Stomach smooth muscle (tissue), 2 donors: ENCODE measurements at regions not wholly inside any gene's neighbourhood (a gene's known extent, or its start where the extent isn't known, plus 50 kb on each side); places are given as distances from the start of the nearest gene placed in this dataset.
"Not testable (repeated sequence)": the region's sequence is repeated elsewhere in the genome, so short reads cannot be mapped to it uniquely, and the experiment has no call there.

Experiments used
- H3K27ac ChIP-seq: one replicate; pipeline ENCODE4 v1.7.0; 2013; ENCODE audit warnings: mild to moderate bottlenecking, low read length, inconsistent platforms
- H3K27me3 ChIP-seq, 2 donors: one replicate each; pipeline ENCODE4 v1.7.0; 2013; ENCODE audit warnings: low read length in 2 of 2; ENCODE audit not compliant: insufficient read depth in 2 of 2, control insufficient read depth in 1 of 2
- H3K36me3 ChIP-seq, 2 donors: one replicate each; pipeline ENCODE4 v1.7.0; 2013; ENCODE audit warnings: low read length in 2 of 2; ENCODE audit not compliant: control insufficient read depth in 2 of 2, insufficient read depth in 2 of 2
- H3K4me1 ChIP-seq: one replicate; pipeline ENCODE4 v1.7.0; 2013; ENCODE audit warnings: low read length; ENCODE audit not compliant: control insufficient read depth, insufficient read depth
- H3K4me3 ChIP-seq, 2 donors: one replicate each; pipeline ENCODE4 v1.7.0; 2013; ENCODE audit warnings: low read length in 2 of 2
- H3K9ac ChIP-seq, 2 donors: one replicate each; pipeline ENCODE4 v1.7.0; 2013; ENCODE audit warnings: low read length in 2 of 2, mild to moderate bottlenecking in 1 of 2
- H3K9me3 ChIP-seq, 2 donors: one replicate each; pipeline ENCODE4 v1.7.0; 2013; ENCODE audit warnings: low read length in 2 of 2; ENCODE audit not compliant: control insufficient read depth in 2 of 2
- donor health status: healthy.
- donor health status: Pancreatic carcinoma.

- Histone ChIP-seq H3K27ac (no peak overlapping the region), H3K4me1 (no peaks in the 10 kb centered on the region), H3K36me3 (no peaks in the 10 kb centered on the region), H3K4me3 (no peak overlapping the region), H3K27me3 (no peaks in the 10 kb centered on the region), H3K9me3 (no peaks in the 10 kb centered on the region), H3K9ac (no peak overlapping the region)
Measured at GRCh38 chr13:90576067-90576466, 771.4 kb upstream of the MIR17HG start.

- Histone ChIP-seq H3K9ac (no peak overlapping the region), H3K4me3 (no peak overlapping the region), H3K4me1 (no peaks in the 10 kb centered on the region), H3K27me3 (no peaks in the 10 kb centered on the region), H3K9me3 (no peaks in the 10 kb centered on the region), H3K36me3 (no peaks in the 10 kb centered on the region), H3K27ac (no peak overlapping the region)
Measured at GRCh38 chr13:90577726-90578125, 769.8 kb upstream of the MIR17HG start.

- H3K9ac ChIP-seq = no peak overlapping the region
- no peak overlapping the region for H3K27ac ChIP-seq
- no peaks in the 10 kb centered on the region for H3K4me1 ChIP-seq
- no peaks in the 10 kb centered on the region for H3K9me3 ChIP-seq
- no peaks in the 10 kb centered on the region for H3K27me3 ChIP-seq
- H3K36me3 ChIP-seq = no peaks in the 10 kb centered on the region
- no peak overlapping the region for H3K4me3 ChIP-seq
Measured at GRCh38 chr13:90585392-90585791, 762.1 kb upstream of the MIR17HG start.

- no peaks in the 10 kb centered on the region for H3K4me1 ChIP-seq
- H3K36me3 ChIP-seq = no peaks in the 10 kb centered on the region
- H3K27me3 ChIP-seq = no peaks in the 10 kb centered on the region
- H3K9ac ChIP-seq = no peak overlapping the region
- H3K27ac ChIP-seq = no peak overlapping the region
- H3K4me3 ChIP-seq = no peak overlapping the region
- H3K9me3 ChIP-seq = no peaks in the 10 kb centered on the region
Measured at GRCh38 chr13:90591260-90591926, 756.1 kb upstream of the MIR17HG start.

- Histone ChIP-seq H3K27me3 (no peaks in the 10 kb centered on the region), H3K4me3 (no peak overlapping the region), H3K27ac (no peak overlapping the region), H3K9ac (no peak overlapping the region), H3K9me3 (no peaks in the 10 kb centered on the region), H3K4me1 (no peaks in the 10 kb centered on the region), H3K36me3 (no peaks in the 10 kb centered on the region)
Measured at GRCh38 chr13:90591927-90592268, 755.6 kb upstream of the MIR17HG start.

GRCh38 chr13:90592943-90593342 is 754.5 kb upstream of the MIR17HG start:
- Histone ChIP-seq H3K4me1 (no peaks in the 10 kb centered on the region), H3K9me3 (no peaks in the 10 kb centered on the region), H3K27me3 (no peaks in the 10 kb centered on the region), H3K4me3 (no peak overlapping the region), H3K9ac (no peak overlapping the region), H3K36me3 (no peaks in the 10 kb centered on the region), H3K27ac (no peak overlapping the region)

GRCh38 chr13:90594681-90595080 is 752.8 kb upstream of the MIR17HG start:
- Histone ChIP-seq H3K4me3 (no peak overlapping the region), H3K4me1 (no peaks in the 10 kb centered on the region), H3K36me3 (no peaks in the 10 kb centered on the region), H3K9ac (no peak overlapping the region), H3K27ac (no peak overlapping the region), H3K27me3 (no peaks in the 10 kb centered on the region), H3K9me3 (no peaks in the 10 kb centered on the region)

GRCh38 chr13:90605664-90606063 is 741.8 kb upstream of the MIR17HG start:
- Histone ChIP-seq H3K4me1 (no peaks in the 10 kb centered on the region), H3K27me3 (no peaks in the 10 kb centered on the region), H3K9ac (no peak overlapping the region), H3K36me3 (no peaks in the 10 kb centered on the region), H3K4me3 (no peak overlapping the region), H3K27ac (no peak overlapping the region), H3K9me3 (no peaks in the 10 kb centered on the region)

- not testable (repeated sequence) for H3K27me3 ChIP-seq, H3K9ac ChIP-seq, H3K4me1 ChIP-seq, H3K27ac ChIP-seq, H3K36me3 ChIP-seq, H3K4me3 ChIP-seq, H3K9me3 ChIP-seq
Measured at GRCh38 chr13:90606921-90607320, 740.6 kb upstream of the MIR17HG start.

GRCh38 chr13:90612391-90612790 is 735.1 kb upstream of the MIR17HG start:
- Histone ChIP-seq H3K27me3 (no peaks in the 10 kb centered on the region), H3K9ac (no peak overlapping the region), H3K9me3 (no peaks in the 10 kb centered on the region), H3K4me3 (no peak overlapping the region), H3K4me1 (no peaks in the 10 kb centered on the region), H3K27ac (no peak overlapping the region), H3K36me3 (no peaks in the 10 kb centered on the region)

- H3K36me3 ChIP-seq = no peaks in the 10 kb centered on the region
- no peak overlapping the region for H3K9ac ChIP-seq
- no peaks in the 10 kb centered on the region for H3K4me1 ChIP-seq
- no peaks in the 10 kb centered on the region for H3K27me3 ChIP-seq
- H3K4me3 ChIP-seq = no peak overlapping the region
- H3K27ac ChIP-seq = no peak overlapping the region
- no peaks in the 10 kb centered on the region for H3K9me3 ChIP-seq
Measured at GRCh38 chr13:90613076-90613795, 734.3 kb upstream of the MIR17HG start.
